NB4 (cell line): ENCODE measurements at regions not wholly inside any gene's neighbourhood (a gene's known extent, or its start where the extent isn't known, plus 50 kb on each side); places are given as distances from the start of the nearest gene placed in this dataset.

ENCODE experiments used
- CTCF ChIP-seq: IDR thresholded peaks from one replicate; pipeline ENCODE4 v1.5.1; 2012; ENCODE audit warnings: low read depth, low read length
- MYC ChIP-seq: IDR thresholded peaks from 2 replicates; pipeline ENCODE4 v1.6.1; 2011; ENCODE audit warnings: low read depth, low read length

- TF ChIP-seq CTCF: no peak
- no peak for TF ChIP-seq MYC
Measured at GRCh38 chr2:58732999-58733398, 491.9 kb upstream of the FANCL start.
